ENCODE measurements at regions not wholly inside any gene's neighbourhood (a gene's known extent, or its start where the extent isn't known, plus 50 kb on each side); places are given as distances from the start of the nearest gene placed in this dataset.
"Not testable (repeated sequence)": the region's sequence is repeated elsewhere in the genome, so short reads cannot be mapped to it uniquely, and the experiment has no call there.

- no peaks in the 10 kb centered on the region for H3K36me3 ChIP-seq (ENCODE audit: control insufficient read depth in 2 of 2, insufficient read depth in 1 of 2, low read length in 2 of 2)
- no peak for TF ChIP-seq ZNF785 (tag by site-specific recombination; IDR thresholded peaks at IDR 0.05)
- TF ChIP-seq ZNF837 (tag by site-specific recombination; IDR thresholded peaks at IDR 0.05), result no peak
- TF ChIP-seq ZNF18 (tag by site-specific recombination; IDR thresholded peaks at IDR 0.05), result no peak
- no peak for TF ChIP-seq ZNF280D (tag by site-specific recombination; IDR thresholded peaks at IDR 0.05)
- TF ChIP-seq SALL2 (tag by site-specific recombination; IDR thresholded peaks at IDR 0.05; ENCODE audit: borderline replicate concordance), result no peak
- TF ChIP-seq ZNF776 (tag by site-specific recombination; IDR thresholded peaks at IDR 0.05; ENCODE audit: borderline replicate concordance), result no peak
- no peak for TF ChIP-seq ZNF132 (tag by site-specific recombination; IDR thresholded peaks at IDR 0.05; ENCODE audit: borderline replicate concordance)
- no peak for TF ChIP-seq ZNF560 (tag by site-specific recombination; IDR thresholded peaks at IDR 0.05; ENCODE audit: borderline replicate concordance)
- no peak for TF ChIP-seq ZIC2 (tag by site-specific recombination; IDR thresholded peaks at IDR 0.05)
- TF ChIP-seq YY1 (tag by site-specific recombination; IDR thresholded peaks at IDR 0.05), result no peak
- no peak for TF ChIP-seq ZNF133 (tag by site-specific recombination; IDR thresholded peaks at IDR 0.05)
- CTCF ChIA-PET, result interaction anchor here (0.6 kb wide), 1 partner anchor 61 kb away, joined by 4 read pairs; no protein-coding TSS in a partner anchor
- POLR2A ChIA-PET, result no interaction called here
- no peak overlapping the region for H3K4me3 ChIP-seq (ENCODE audit: low read depth, low read length)
- no peak overlapping the region for H3K27ac ChIP-seq (ENCODE audit: extremely low read depth, low read depth, low read length)
- peaks cover 9% of the 10 kb centered on the region for H3K4me1 ChIP-seq (ENCODE audit: control insufficient read depth, insufficient read depth, low read length)
- no peaks in the 10 kb centered on the region for H3K9me3 ChIP-seq (ENCODE audit: control insufficient read depth, insufficient read depth, low read depth, low read length)
Measured at GRCh38 chr2:182664212-182664611, 51.8 kb upstream of the DNAJC10 start.

- CTCF ChIA-PET, result interaction anchor here (0.5 to 0.6 kb wide), 2 partner anchors 22 to 205 kb away, joined by 3 to 5 read pairs; no protein-coding TSS in a partner anchor
- POLR2A ChIA-PET, result not testable (repeated sequence)
Measured at GRCh38 chr2:182665500-182665899, 50.6 kb upstream of the DNAJC10 start.

More at GRCh38 chr2:182665500-182665899, 50.6 kb upstream of the DNAJC10 start:
- peak; percentile 46; the same call in 1 of the 2 replicates for TF ChIP-seq ZNF146 (tag by site-specific recombination; IDR thresholded peaks at IDR 0.05)
- H3K9me3 ChIP-seq (ENCODE audit: control insufficient read depth, insufficient read depth, low read depth, low read length); H3K4me3 ChIP-seq (ENCODE audit: low read depth, low read length); H3K4me1 ChIP-seq (ENCODE audit: control insufficient read depth, insufficient read depth, low read length); H3K27ac ChIP-seq (ENCODE audit: extremely low read depth, low read depth, low read length); H3K36me3 ChIP-seq (ENCODE audit: control insufficient read depth in 2 of 2, insufficient read depth in 1 of 2, low read length in 2 of 2): not testable (repeated sequence)

All from HEK293 (cell line).